ENCODE measurements at regions not wholly inside any gene's neighbourhood (a gene's known extent, or its start where the extent isn't known, plus 50 kb on each side); places are given as distances from the start of the nearest gene placed in this dataset.

DNA sequence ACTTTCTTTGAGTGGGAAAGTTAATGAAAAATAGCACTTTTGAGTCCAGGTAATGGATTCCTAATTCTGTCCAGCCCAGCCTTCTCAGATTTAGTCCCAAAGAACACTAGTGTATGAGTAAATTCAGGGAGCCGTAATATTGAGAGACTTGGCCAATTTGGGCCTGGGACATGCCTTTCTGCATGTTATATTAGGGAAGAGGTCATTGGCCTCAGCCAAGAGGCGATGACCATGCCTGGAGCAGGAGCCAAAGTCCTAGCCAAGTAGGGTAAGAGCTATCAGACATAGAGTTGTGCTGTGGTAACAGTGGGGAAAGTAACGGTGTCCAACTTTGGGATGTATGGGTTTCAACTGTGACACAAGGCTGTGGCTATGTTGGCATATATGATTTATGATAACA is 336.5 kb upstream of the ZNF804A start:
- Mint-ChIP-seq H3K27me3 (no peaks in the 10 kb centered on the region), H3K27ac (no peak overlapping the region), H3K9me3 (ENCODE audit: low read depth) (no peaks in the 10 kb centered on the region), H3K36me3 (ENCODE audit: insufficient read depth) (no peaks in the 10 kb centered on the region), H3K4me1 (ENCODE audit: low read depth) (no peaks in the 10 kb centered on the region), H3K4me3 (ENCODE audit: low read depth) (no peak overlapping the region)
- no peak for DNase-seq (ENCODE audit: low spot score, unreplicated experiment)
- TF ChIP-seq, protein P1, sequence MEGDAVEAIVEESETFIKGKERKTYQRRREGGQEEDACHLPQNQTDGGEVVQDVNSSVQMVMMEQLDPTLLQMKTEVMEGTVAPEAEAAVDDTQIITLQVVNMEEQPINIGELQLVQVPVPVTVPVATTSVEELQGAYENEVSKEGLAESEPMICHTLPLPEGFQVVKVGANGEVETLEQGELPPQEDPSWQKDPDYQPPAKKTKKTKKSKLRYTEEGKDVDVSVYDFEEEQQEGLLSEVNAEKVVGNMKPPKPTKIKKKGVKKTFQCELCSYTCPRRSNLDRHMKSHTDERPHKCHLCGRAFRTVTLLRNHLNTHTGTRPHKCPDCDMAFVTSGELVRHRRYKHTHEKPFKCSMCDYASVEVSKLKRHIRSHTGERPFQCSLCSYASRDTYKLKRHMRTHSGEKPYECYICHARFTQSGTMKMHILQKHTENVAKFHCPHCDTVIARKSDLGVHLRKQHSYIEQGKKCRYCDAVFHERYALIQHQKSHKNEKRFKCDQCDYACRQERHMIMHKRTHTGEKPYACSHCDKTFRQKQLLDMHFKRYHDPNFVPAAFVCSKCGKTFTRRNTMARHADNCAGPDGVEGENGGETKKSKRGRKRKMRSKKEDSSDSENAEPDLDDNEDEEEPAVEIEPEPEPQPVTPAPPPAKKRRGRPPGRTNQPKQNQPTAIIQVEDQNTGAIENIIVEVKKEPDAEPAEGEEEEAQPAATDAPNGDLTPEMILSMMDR (IDR thresholded peaks at IDR 0.05; ENCODE audit: unreplicated experiment) = no peak

DNA sequence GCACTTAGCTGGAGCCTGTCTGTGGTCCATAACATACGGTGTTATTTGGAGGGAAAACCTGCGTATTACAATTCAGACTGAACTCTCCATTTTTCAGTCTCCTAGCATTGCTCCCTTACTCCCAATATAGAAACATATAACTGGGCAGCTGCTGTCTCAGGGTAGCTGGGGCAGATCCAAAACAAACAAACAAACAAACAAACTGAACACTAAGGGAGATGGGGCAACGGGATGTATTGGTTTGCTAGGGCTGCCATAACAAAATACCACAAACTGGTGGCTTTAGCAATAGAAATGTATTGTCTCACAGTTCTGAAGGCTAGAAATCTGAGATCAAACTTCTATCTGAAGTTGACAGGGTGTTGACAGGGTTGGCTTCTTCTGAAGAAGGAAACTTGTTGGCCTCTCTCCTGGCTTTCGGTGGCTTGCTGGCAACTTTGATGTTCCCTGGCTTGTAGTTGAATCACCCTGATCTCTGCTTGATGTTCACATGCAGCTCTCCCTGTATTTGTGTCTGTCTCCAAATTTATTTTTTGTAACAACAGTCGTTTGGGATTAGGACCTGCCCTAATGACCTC is 329.3 kb upstream of the ZNF804A start:
- Mint-ChIP-seq H3K9me3 (ENCODE audit: low read depth) (no peaks in the 10 kb centered on the region), H3K27ac (no peak overlapping the region), H3K36me3 (ENCODE audit: insufficient read depth) (no peaks in the 10 kb centered on the region), H3K27me3 (no peaks in the 10 kb centered on the region), H3K4me1 (ENCODE audit: low read depth) (no peaks in the 10 kb centered on the region), H3K4me3 (ENCODE audit: low read depth) (no peak overlapping the region)
- DNase-seq (ENCODE audit: low spot score, unreplicated experiment) = no peak
- TF ChIP-seq, protein P1 (IDR thresholded peaks at IDR 0.05; ENCODE audit: unreplicated experiment) = no peak

DNA sequence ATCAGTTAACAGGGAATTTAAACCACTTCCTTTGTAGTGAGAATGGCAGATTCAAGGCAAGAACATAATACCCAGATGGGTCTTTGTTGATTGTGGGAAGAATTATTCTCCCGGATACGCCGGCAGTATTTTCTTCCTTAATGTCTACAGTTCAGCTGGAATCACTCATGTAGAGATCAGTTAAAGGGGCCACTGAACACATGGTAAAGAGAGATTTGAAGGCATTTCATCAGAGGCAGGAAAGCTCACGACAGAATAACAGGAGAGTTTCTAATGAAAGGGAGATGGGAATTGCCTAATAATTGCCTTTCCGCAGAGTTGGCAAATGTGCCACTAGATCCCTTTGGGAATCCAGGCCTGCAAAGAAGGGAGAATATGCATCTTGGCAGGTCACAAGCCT is 327.7 kb upstream of the ZNF804A start:
- Mint-ChIP-seq H3K36me3 (ENCODE audit: insufficient read depth) (no peaks in the 10 kb centered on the region), H3K9me3 (ENCODE audit: low read depth) (no peaks in the 10 kb centered on the region), H3K27ac (no peak overlapping the region), H3K4me1 (ENCODE audit: low read depth) (no peaks in the 10 kb centered on the region), H3K4me3 (ENCODE audit: low read depth) (no peak overlapping the region), H3K27me3 (no peaks in the 10 kb centered on the region)
- no peak for DNase-seq (ENCODE audit: low spot score, unreplicated experiment)
- TF ChIP-seq, protein P1 (IDR thresholded peaks at IDR 0.05; ENCODE audit: unreplicated experiment) = no peak

DNA sequence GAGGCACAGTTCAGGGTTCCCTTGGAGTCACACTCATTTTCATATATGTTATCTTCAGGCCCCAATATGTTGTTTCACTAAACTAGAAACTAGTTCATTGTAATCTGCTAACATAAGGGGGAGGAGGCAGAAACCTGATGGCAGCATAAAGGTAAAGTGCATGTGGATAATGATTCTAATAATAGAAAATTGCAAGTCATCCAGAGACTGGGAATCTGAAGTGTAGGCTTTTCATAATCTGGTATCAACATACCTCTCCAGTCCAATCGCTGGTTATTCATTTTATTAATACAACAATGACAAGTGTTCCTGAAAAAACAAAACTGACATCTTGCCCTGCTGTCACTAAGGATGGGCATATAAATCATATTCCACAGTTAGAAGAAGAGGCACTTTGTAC is 326.3 kb upstream of the ZNF804A start:
- no peaks in the 10 kb centered on the region for H3K27me3 Mint-ChIP-seq
- H3K36me3 Mint-ChIP-seq (ENCODE audit: insufficient read depth) = no peaks in the 10 kb centered on the region
- no peak overlapping the region for H3K4me3 Mint-ChIP-seq (ENCODE audit: low read depth)
- DNase-seq (ENCODE audit: low spot score, unreplicated experiment) = no peak
- TF ChIP-seq, protein P1 (IDR thresholded peaks at IDR 0.05; ENCODE audit: unreplicated experiment) = no peak
- no peak overlapping the region for H3K27ac Mint-ChIP-seq
- no peaks in the 10 kb centered on the region for H3K9me3 Mint-ChIP-seq (ENCODE audit: low read depth)
- H3K4me1 Mint-ChIP-seq (ENCODE audit: low read depth) = no peaks in the 10 kb centered on the region

DNA sequence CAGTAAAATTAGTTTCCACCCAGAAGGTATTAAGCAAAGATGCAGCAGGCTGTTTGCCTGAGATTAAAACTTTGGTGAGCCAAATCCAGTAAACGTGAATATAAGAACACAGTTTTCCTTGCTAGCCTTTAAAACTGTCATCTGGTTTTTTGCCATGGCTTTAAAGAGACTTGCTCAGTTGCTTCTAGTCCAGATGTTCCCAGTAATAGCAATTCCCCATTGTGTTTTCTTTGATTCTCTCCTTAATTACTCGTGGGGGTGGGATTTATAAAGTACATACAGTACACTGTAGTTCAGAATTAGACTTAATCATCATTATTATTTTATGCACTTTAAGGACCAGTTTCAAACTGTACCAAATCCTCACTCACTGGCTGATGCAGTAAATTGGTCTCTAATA is 303.5 kb upstream of the ZNF804A start:
- Mint-ChIP-seq H3K36me3 (ENCODE audit: insufficient read depth) (no peaks in the 10 kb centered on the region), H3K27me3 (no peaks in the 10 kb centered on the region), H3K27ac (no peak overlapping the region), H3K9me3 (ENCODE audit: low read depth) (no peaks in the 10 kb centered on the region), H3K4me1 (ENCODE audit: low read depth) (no peaks in the 10 kb centered on the region), H3K4me3 (ENCODE audit: low read depth) (no peak overlapping the region)
- DNase-seq (ENCODE audit: low spot score, unreplicated experiment) = no peak
- TF ChIP-seq, protein P1 (IDR thresholded peaks at IDR 0.05; ENCODE audit: unreplicated experiment) = no peak

Data from progenitor cell of endocrine pancreas (in vitro differentiated cells).